ENCODE measurements at regions not wholly inside any gene's neighbourhood (a gene's known extent, or its start where the extent isn't known, plus 50 kb on each side); places are given as distances from the start of the nearest gene placed in this dataset.

DNA sequence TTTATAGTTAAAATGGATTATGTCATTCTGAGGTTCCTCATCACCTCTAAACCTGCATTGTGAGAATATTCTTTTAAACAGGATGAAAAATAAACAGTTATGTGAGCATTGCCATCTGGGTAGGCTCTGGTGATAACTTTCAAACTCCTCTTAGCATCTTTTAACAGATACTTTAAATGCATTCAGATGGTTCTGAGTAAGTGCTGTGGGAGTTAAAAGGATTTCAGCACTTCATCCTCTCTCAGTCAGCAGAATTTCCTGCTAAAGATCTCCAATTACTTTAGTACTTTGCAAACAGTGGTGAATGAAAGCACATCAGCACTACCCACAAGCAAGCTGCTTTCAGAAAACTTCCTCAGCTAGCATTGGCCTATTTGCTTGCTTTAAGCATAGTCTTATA is 59.3 kb upstream of the TMTC1 start:
- DNase-seq = no peak

DNA sequence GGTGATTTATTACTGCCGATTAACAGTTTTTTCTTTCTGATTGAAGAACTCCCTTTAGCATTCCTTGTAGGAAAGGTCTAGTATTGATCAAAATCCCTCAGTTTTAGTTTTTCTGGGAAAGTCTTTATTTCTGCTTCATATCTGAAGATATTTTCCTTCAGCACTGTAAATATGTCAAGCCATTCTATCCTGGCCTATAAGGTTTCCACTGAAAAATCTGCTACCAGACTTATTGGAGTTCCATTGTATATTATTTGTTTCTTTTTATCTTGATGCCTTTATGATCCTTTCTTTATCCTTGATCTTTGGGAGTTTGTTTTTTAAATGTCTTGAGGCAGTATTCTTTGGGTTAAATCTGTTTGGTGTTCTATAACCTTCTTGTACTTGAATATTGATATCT is 55.0 kb upstream of the TMTC1 start:
- DNase-seq = no peak
